ENCODE measurements at regions not wholly inside any gene's neighbourhood (a gene's known extent, or its start where the extent isn't known, plus 50 kb on each side); places are given as distances from the start of the nearest gene placed in this dataset.

DNA sequence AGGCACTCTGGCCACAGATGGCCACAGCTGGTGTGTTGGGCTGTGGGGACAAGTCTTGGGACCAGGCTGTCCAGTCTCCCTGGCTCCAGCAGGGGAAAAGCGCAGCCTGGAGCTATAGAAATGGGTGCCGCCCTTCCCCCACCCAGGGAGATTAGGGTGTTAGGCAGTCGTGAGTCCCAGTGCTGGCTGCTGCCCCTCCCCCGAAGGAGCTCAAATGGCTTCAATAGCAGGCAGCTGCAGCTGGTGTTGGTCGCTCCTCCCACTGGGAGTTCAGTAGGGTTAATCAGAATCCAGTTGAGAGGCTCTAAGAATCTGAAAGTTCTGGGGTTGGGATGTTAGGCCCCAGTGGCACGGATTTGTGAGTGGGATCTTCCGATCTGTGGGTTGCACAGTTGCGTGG lies 595.6 kb upstream of the PKN2 start:
- TF ChIP-seq, protein P1, sequence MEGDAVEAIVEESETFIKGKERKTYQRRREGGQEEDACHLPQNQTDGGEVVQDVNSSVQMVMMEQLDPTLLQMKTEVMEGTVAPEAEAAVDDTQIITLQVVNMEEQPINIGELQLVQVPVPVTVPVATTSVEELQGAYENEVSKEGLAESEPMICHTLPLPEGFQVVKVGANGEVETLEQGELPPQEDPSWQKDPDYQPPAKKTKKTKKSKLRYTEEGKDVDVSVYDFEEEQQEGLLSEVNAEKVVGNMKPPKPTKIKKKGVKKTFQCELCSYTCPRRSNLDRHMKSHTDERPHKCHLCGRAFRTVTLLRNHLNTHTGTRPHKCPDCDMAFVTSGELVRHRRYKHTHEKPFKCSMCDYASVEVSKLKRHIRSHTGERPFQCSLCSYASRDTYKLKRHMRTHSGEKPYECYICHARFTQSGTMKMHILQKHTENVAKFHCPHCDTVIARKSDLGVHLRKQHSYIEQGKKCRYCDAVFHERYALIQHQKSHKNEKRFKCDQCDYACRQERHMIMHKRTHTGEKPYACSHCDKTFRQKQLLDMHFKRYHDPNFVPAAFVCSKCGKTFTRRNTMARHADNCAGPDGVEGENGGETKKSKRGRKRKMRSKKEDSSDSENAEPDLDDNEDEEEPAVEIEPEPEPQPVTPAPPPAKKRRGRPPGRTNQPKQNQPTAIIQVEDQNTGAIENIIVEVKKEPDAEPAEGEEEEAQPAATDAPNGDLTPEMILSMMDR (IDR thresholded peaks at IDR 0.05; ENCODE audit: low read length) = no peak
- no peak for TF ChIP-seq EZH2 (IDR thresholded peaks at IDR 0.05; ENCODE audit: borderline replicate concordance, low read length)

Measured in OCI-LY1 (cell line).